CD4-positive, alpha-beta memory T cell (primary cell): ENCODE measurements at regions not wholly inside any gene's neighbourhood (a gene's known extent, or its start where the extent isn't known, plus 50 kb on each side); places are given as distances from the start of the nearest gene placed in this dataset.

Experiments used
- CTCF ChIA-PET: fragments of 350-600 bp; sonication (Branson Sonifier 250); formaldehyde crosslinking; loops from one replicate; lab custom pipeline; 2021; ENCODE audit warnings: inconsistent platforms; ENCODE audit not compliant: partially characterized antibody; lab: Charles Lee
- POLR2A ChIA-PET: fragments of 350-600 bp; sonication (Branson Sonifier 250); formaldehyde crosslinking; loops from one replicate; lab custom pipeline; 2021; ENCODE audit not compliant: partially characterized antibody; lab: Charles Lee
- DNase-seq, 5 donors: peaks; one replicate each; pipeline versions ENCODE4 v3.0.0 to v3.0.0-alpha.2; 2020 to 2022; ENCODE audit warnings: mixed read lengths in 1 of 5
- H3K27ac ChIP-seq: one replicate; pipeline ENCODE4 v1.7.0; 2013; ENCODE audit warnings: low read depth, low read length
- H3K27me3 ChIP-seq: 2 replicates; pipeline ENCODE4 v1.7.0; 2013; ENCODE audit warnings: mild to moderate bottlenecking, low read length, moderate library complexity; ENCODE audit not compliant: insufficient read depth
- H3K36me3 ChIP-seq: 2 replicates; pipeline ENCODE4 v1.7.0; 2013; ENCODE audit warnings: mild to moderate bottlenecking, low read length, moderate library complexity; ENCODE audit not compliant: insufficient read depth
- H3K4me1 ChIP-seq: 2 replicates; pipeline ENCODE4 v1.7.0; 2013; ENCODE audit warnings: mild to moderate bottlenecking, low read length, moderate library complexity; ENCODE audit not compliant: insufficient read depth
- H3K4me3 ChIP-seq, 2 donors: one replicate each; pipeline ENCODE4 v1.7.0; 2013; ENCODE audit warnings: low read length in 2 of 2, mild to moderate bottlenecking in 1 of 2
- H3K9me3 ChIP-seq, 2 donors: one replicate each; pipeline ENCODE4 v1.7.0; 2013; ENCODE audit warnings: low read length in 2 of 2, control low read depth in 1 of 2; ENCODE audit not compliant: control insufficient read depth in 1 of 2
- H3K27ac Mint-ChIP-seq, 7 donors: one replicate each; pipeline ENCODE4 v1.8.0; 2020 to 2021; ENCODE audit warnings: mixed read lengths in 7 of 7, mild to moderate bottlenecking in 6 of 7, inconsistent platforms in 3 of 7, moderate library complexity in 3 of 7
- H3K27me3 Mint-ChIP-seq, 2 donors: one replicate each; pipeline ENCODE4 v1.8.0; 2020 to 2021; ENCODE audit warnings: mixed read lengths in 2 of 2
- H3K36me3 Mint-ChIP-seq, 2 donors: one replicate each; pipeline ENCODE4 v1.8.0; 2020 to 2021; ENCODE audit warnings: mixed read lengths in 2 of 2, inconsistent platforms in 1 of 2, mild to moderate bottlenecking in 1 of 2
- H3K4me1 Mint-ChIP-seq, 4 donors: one replicate each; pipeline ENCODE4 v1.8.0; 2020 to 2021; ENCODE audit warnings: mixed read lengths in 4 of 4, mild to moderate bottlenecking in 1 of 4
- H3K4me3 Mint-ChIP-seq, 8 donors: one replicate each; pipeline ENCODE4 v1.8.0; 2020 to 2021; ENCODE audit warnings: mixed read lengths in 8 of 8, mild to moderate bottlenecking in 7 of 8, moderate library complexity in 6 of 8, inconsistent platforms in 3 of 8
- H3K9me3 Mint-ChIP-seq, 8 donors: one replicate each; pipeline ENCODE4 v1.8.0; 2020 to 2021; ENCODE audit warnings: mixed read lengths in 8 of 8, mild to moderate bottlenecking in 5 of 8, inconsistent platforms in 3 of 8, moderate library complexity in 1 of 8
- intact Hi-C: fragments of 100-400 bp; cut with micrococcal nuclease; formaldehyde crosslinking; loops from one replicate; pipeline ENCODE4 v1.15.1; 2023

DNA sequence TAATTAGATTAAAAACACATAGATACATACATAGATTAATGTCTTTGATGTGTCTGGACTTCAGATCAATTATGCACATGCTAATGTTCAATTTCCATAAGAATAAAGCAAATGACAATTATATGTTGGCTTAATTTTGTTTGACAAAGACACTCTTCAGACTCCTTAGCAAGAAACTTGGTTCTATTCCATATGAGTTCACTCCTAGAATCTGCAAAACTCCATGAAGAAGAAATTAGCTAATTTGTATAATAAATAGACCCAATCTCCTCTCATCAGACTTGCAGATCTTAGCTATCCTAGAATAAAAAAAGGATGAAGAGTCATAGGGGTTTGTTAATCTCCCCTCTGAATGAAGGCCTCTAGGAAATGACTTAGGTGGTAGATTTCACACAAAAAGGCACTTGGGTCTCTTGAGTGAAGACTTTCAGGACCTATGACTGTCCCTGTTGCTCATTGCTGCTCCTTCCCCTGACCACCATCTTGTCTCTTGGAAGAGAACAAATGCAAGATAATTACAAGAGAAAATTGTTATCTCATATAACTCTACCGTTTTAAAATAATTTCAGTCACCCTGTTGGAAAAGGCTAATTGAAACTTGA, 302.2 kb downstream of the EFNB2 start:
- Histone ChIP-seq H3K36me3 (no peaks in the 10 kb centered on the region), H3K27ac (no peak overlapping the region), H3K4me1 (no peaks in the 10 kb centered on the region), H3K27me3 (no peaks in the 10 kb centered on the region), H3K4me3 (no peak overlapping the region), H3K9me3 (no peaks in the 10 kb centered on the region)
- no peak overlapping the region for H3K4me3 Mint-ChIP-seq
- POLR2A ChIA-PET, result no interaction called here
- H3K27me3 Mint-ChIP-seq, result no peaks in the 10 kb centered on the region
- no peaks in the 10 kb centered on the region for H3K4me1 Mint-ChIP-seq
- H3K9me3 Mint-ChIP-seq, result peaks cover 0 to 4% (median 2%) of the 10 kb centered on the region in 8 donors
- H3K27ac Mint-ChIP-seq, result no peak overlapping the region
- CTCF ChIA-PET, result interaction anchor here (1.0 kb wide), 1 partner anchor 11 kb away, joined by 3 read pairs; no protein-coding TSS in a partner anchor
- intact Hi-C loops, result no loop called here
- H3K36me3 Mint-ChIP-seq, result no peaks in the 10 kb centered on the region
- no peak for DNase-seq

GRCh38 chr13:106232681-106233080, 302.8 kb downstream of the EFNB2 start:
- DNase-seq, result no peak
- CTCF ChIA-PET, result interaction anchor here (1.0 kb wide), 1 partner anchor 10 kb away, joined by 3 read pairs; no protein-coding TSS in a partner anchor
- H3K9me3 ChIP-seq, result no peaks in the 10 kb centered on the region

GRCh38 chr13:106230450-106230849, 305.0 kb downstream of the EFNB2 start:
- Histone ChIP-seq H3K27me3 (no peaks in the 10 kb centered on the region), H3K4me3 (no peak overlapping the region), H3K27ac (no peak overlapping the region), H3K9me3 (no peaks in the 10 kb centered on the region), H3K4me1 (no peaks in the 10 kb centered on the region), H3K36me3 (no peaks in the 10 kb centered on the region)
- DNase-seq, result no peak
- Mint-ChIP-seq H3K36me3 (no peaks in the 10 kb centered on the region), H3K27ac (no peak overlapping the region), H3K9me3 (peaks cover 0 to 4% (median 2%) of the 10 kb centered on the region in 8 donors), H3K4me3 (no peak overlapping the region), H3K27me3 (no peaks in the 10 kb centered on the region), H3K4me1 (no peaks in the 10 kb centered on the region)
- intact Hi-C loops, result no loop called here
- POLR2A ChIA-PET, result no interaction called here
- CTCF ChIA-PET, result no interaction called here

More at GRCh38 chr13:106232681-106233080, 302.8 kb downstream of the EFNB2 start:
- intact Hi-C loops, result no loop called here
- Histone ChIP-seq H3K27ac (no peak overlapping the region), H3K27me3 (no peaks in the 10 kb centered on the region), H3K36me3 (no peaks in the 10 kb centered on the region), H3K4me3 (no peak overlapping the region), H3K4me1 (no peaks in the 10 kb centered on the region)
- Mint-ChIP-seq H3K4me3 (no peak overlapping the region), H3K9me3 (peaks cover 0 to 4% (median 2%) of the 10 kb centered on the region in 8 donors), H3K27me3 (no peaks in the 10 kb centered on the region), H3K27ac (no peak overlapping the region), H3K4me1 (no peaks in the 10 kb centered on the region), H3K36me3 (no peaks in the 10 kb centered on the region)
- POLR2A ChIA-PET, result no interaction called here

DNA sequence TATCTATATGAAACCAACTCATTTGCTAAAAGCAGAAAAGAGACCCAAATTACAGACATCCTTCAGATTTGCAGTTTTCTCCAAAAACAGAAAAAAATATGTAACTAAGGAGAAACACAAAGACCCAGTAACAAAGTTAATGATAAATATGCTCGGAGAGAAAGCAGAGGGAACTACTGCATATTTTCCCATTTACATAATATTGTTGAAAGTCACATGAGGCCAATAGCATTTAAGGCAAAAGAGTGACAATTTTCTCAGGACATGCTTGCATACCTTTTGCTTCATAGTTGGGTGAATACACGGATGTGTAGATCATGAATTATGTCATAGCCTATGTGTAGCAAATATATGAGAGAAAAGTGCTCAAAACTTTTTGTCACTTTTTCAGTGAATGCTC, 310.3 kb downstream of the EFNB2 start:
- ChIA-PET CTCF (no interaction called here), POLR2A (no interaction called here)
- no peak overlapping the region for H3K4me3 ChIP-seq
- H3K4me1 ChIP-seq, result no peaks in the 10 kb centered on the region
- H3K36me3 ChIP-seq, result no peaks in the 10 kb centered on the region
- no peak overlapping the region for H3K27ac ChIP-seq
- Mint-ChIP-seq H3K9me3 (peaks cover 0 to 5% (median 0%) of the 10 kb centered on the region in 8 donors), H3K27me3 (no peaks in the 10 kb centered on the region), H3K36me3 (no peaks in the 10 kb centered on the region), H3K4me3 (no peak overlapping the region), H3K27ac (no peak overlapping the region), H3K4me1 (no peaks in the 10 kb centered on the region)
- H3K9me3 ChIP-seq, result no peaks in the 10 kb centered on the region
- H3K27me3 ChIP-seq, result no peaks in the 10 kb centered on the region
- DNase-seq, result no peak
- intact Hi-C loops, result no loop called here

GRCh38 chr13:106220211-106220610, 315.3 kb downstream of the EFNB2 start:
- peaks cover 0 to 3% (median 0%) of the 10 kb centered on the region in 8 donors for H3K9me3 Mint-ChIP-seq
- no peaks in the 10 kb centered on the region for H3K4me1 Mint-ChIP-seq
- CTCF ChIA-PET, result no interaction called here
- no peaks in the 10 kb centered on the region for H3K36me3 Mint-ChIP-seq
- POLR2A ChIA-PET, result no interaction called here
- H3K27me3 Mint-ChIP-seq, result no peaks in the 10 kb centered on the region
- Histone ChIP-seq H3K27ac (no peak overlapping the region), H3K36me3 (no peaks in the 10 kb centered on the region), H3K4me3 (no peak overlapping the region), H3K4me1 (no peaks in the 10 kb centered on the region), H3K9me3 (no peaks in the 10 kb centered on the region), H3K27me3 (no peaks in the 10 kb centered on the region)
- H3K27ac Mint-ChIP-seq, result no peak overlapping the region
- intact Hi-C loops, result no loop called here
- H3K4me3 Mint-ChIP-seq, result no peak overlapping the region
- no peak for DNase-seq

DNA sequence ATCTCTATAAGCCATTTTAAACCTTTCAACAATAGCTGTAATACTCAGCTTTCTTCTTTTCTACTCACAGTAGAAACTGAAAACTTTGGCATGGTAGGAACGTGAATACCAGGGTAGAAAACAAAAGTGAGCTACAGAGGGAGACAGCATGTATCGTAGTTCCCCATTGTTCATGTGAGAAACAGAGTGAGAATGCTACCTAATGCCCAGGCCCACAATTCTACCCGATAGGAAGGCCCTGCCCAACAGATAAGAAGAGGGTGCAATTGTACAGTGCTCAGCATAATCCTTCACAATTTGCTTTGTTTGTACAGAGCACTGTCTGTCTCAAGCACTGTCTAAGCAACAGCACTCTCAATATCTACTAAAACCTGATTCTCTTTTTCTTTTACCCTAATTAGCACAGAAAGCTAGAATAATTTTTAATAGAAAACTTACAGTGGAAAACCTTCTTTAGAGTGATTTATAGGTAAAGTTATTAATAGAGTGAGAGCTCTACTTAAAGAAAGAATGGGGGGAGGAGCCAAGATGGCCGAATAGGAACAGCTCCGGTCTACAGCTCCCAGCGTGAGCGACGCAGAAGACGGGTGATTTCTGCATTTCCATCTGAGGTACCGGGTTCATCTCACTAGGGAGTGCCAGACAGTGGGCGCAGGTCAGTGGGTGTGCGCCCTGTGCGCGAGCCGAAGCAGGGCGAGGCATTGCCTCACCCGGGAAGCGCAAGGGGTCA, 322.3 kb downstream of the EFNB2 start:
- ChIA-PET CTCF (no interaction called here), POLR2A (no interaction called here)
- Mint-ChIP-seq H3K27me3 (peaks cover 0 to 2% of the 10 kb centered on the region in 2 donors), H3K4me3 (no peak overlapping the region), H3K9me3 (peaks cover 0 to 4% (median 0%) of the 10 kb centered on the region in 8 donors), H3K4me1 (no peaks in the 10 kb centered on the region), H3K27ac (no peak overlapping the region), H3K36me3 (no peaks in the 10 kb centered on the region)
- intact Hi-C loops, result no loop called here
- H3K4me1 ChIP-seq, result no peaks in the 10 kb centered on the region
- no peaks in the 10 kb centered on the region for H3K36me3 ChIP-seq
- H3K9me3 ChIP-seq, result no peaks in the 10 kb centered on the region
- H3K27ac ChIP-seq, result no peak overlapping the region
- no peak for DNase-seq
- no peaks in the 10 kb centered on the region for H3K27me3 ChIP-seq
- no peak overlapping the region for H3K4me3 ChIP-seq

DNA sequence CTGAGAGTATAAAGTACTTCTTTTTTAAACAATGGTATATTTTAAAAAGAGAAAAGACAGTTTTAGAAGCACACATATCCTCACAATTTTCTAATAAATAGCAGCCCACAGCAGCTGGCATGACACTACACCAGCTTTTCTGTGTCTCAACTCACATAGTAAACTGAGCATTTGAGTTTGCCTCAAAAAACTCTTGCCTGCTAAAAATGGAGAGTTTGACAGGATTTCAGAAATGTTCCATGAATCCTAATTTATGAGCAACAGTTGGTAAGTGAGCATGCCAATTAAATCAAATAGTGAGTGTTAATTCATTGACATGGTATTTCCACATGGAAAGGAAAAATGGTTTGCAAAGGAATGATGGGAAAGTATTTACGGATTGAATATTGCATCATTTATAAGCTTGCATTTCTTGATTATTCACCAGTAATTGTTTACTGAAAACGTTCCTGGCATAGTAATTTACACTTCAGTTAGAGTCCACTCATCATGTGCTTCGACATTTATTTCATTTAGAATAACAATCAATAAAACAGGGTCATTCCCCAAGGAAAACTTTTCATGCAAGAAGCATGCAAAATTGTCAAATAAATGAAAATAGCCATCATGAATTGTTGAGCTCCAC, 323.0 kb downstream of the EFNB2 start:
- peaks cover 0 to 2% of the 10 kb centered on the region in 2 donors for H3K27me3 Mint-ChIP-seq
- H3K36me3 Mint-ChIP-seq, result no peaks in the 10 kb centered on the region
- intact Hi-C loops, result no loop called here
- H3K4me1 ChIP-seq, result no peaks in the 10 kb centered on the region
- H3K36me3 ChIP-seq, result no peaks in the 10 kb centered on the region
- no peak overlapping the region for H3K4me3 ChIP-seq
- peaks cover 0 to 4% (median 0%) of the 10 kb centered on the region in 8 donors for H3K9me3 Mint-ChIP-seq
- H3K27ac Mint-ChIP-seq, result no peak overlapping the region
- H3K27me3 ChIP-seq, result no peaks in the 10 kb centered on the region
- CTCF ChIA-PET, result no interaction called here
- POLR2A ChIA-PET, result no interaction called here
- H3K4me1 Mint-ChIP-seq, result no peaks in the 10 kb centered on the region
- no peak overlapping the region for H3K27ac ChIP-seq
- H3K4me3 Mint-ChIP-seq, result no peak overlapping the region
- no peak for DNase-seq
- no peaks in the 10 kb centered on the region for H3K9me3 ChIP-seq
